RWPE2 (cell line): ENCODE measurements at regions not wholly inside any gene's neighbourhood (a gene's known extent, or its start where the extent isn't known, plus 50 kb on each side); places are given as distances from the start of the nearest gene placed in this dataset.

Source experiments
- ATAC-seq: fragments of 200-7000 bp; cut with Tn5 transposase; 3 replicates; pipeline ENCODE4 v1.9.1; 2021; ENCODE audit warnings: low read depth
- DNase-seq: peaks from one replicate; pipeline ENCODE4 v3.0.0-alpha.2; 2020; ENCODE audit warnings: low spot score
- H3K27ac ChIP-seq: fragments of 450-650 bp; 2 replicates; pipeline ENCODE4 v1.5.1; 2017; ENCODE audit warnings: mild to moderate bottlenecking; ENCODE audit not compliant: poor library complexity, severe bottlenecking
- H3K27me3 ChIP-seq: fragments of 250-450 bp; sonication (Bioruptor Pico); 2 replicates; pipeline ENCODE4 v1.5.1; 2021; ENCODE audit warnings: mild to moderate bottlenecking, moderate library complexity; ENCODE audit not compliant: insufficient read depth, poor library complexity, severe bottlenecking
- H3K36me3 ChIP-seq: fragments of 250-450 bp; sonication (Bioruptor Pico); 2 replicates; pipeline ENCODE4 v1.5.1; 2020; ENCODE audit warnings: low read depth, mild to moderate bottlenecking, moderate library complexity
- H3K4me1 ChIP-seq: fragments of 250-450 bp; sonication (Bioruptor Pico); 2 replicates; pipeline ENCODE4 v1.5.1; 2021; ENCODE audit warnings: mild to moderate bottlenecking, moderate library complexity; ENCODE audit not compliant: insufficient read depth, poor library complexity, severe bottlenecking
- H3K4me3 ChIP-seq: fragments of 250-450 bp; sonication (Bioruptor Pico); 2 replicates; pipeline ENCODE4 v1.5.1; 2021; ENCODE audit warnings: mild to moderate bottlenecking, moderate library complexity; ENCODE audit not compliant: severe bottlenecking
- H3K9me3 ChIP-seq: fragments of 250-450 bp; sonication (Bioruptor Pico); 2 replicates; pipeline ENCODE4 v1.5.1; 2021; ENCODE audit warnings: mild to moderate bottlenecking, moderate library complexity; ENCODE audit not compliant: severe bottlenecking
- TF ChIP-seq, protein P1 (sequence below): fragments of 450-650 bp; IDR thresholded peaks from one replicate; pipeline ENCODE4 v1.5.1; 2017; ENCODE audit warnings: mild to moderate bottlenecking, moderate library complexity; ENCODE audit not compliant: poor library complexity, severe bottlenecking

DNA sequence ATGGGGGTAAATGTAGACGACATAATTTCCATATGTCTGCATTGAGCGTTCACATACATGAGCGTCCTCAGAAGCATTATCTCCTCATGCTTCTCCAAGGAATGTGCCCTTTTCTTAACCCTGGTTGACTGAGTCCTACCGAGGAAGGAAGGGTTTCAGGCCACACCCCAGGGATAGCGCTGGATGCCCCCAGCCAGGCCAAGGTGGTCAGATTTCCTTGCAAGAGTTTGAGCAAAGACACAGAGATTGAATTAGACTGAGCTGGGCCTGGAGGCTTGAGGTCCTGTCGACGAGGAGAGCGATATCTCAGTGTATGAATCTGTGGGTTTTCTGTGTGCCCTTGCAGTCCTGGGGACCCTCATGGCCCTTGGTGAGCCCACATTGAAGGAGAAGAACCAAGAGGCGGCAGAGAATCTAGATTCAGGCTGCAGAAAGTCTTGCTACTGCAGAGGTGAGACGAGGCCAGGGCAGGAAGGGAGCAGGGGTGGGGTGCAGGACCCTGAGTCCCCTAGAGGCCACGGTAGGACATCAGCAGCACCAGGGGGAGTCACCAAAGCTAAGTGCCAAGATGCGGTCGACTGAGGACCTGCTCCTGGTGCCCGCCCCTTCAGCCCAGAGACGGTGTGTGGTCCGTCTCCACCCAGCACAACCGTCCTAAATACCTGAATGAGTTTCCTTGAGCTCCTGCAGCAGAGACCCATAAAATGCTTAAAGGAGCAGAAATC lies 94.7 kb upstream of the DIO3 start:
- DNase-seq (peak; percentile 46), ATAC-seq (no peak)
- no peaks in the 10 kb centered on the region for H3K4me1 ChIP-seq
- no peaks in the 10 kb centered on the region for H3K9me3 ChIP-seq
- TF ChIP-seq, protein P1, sequence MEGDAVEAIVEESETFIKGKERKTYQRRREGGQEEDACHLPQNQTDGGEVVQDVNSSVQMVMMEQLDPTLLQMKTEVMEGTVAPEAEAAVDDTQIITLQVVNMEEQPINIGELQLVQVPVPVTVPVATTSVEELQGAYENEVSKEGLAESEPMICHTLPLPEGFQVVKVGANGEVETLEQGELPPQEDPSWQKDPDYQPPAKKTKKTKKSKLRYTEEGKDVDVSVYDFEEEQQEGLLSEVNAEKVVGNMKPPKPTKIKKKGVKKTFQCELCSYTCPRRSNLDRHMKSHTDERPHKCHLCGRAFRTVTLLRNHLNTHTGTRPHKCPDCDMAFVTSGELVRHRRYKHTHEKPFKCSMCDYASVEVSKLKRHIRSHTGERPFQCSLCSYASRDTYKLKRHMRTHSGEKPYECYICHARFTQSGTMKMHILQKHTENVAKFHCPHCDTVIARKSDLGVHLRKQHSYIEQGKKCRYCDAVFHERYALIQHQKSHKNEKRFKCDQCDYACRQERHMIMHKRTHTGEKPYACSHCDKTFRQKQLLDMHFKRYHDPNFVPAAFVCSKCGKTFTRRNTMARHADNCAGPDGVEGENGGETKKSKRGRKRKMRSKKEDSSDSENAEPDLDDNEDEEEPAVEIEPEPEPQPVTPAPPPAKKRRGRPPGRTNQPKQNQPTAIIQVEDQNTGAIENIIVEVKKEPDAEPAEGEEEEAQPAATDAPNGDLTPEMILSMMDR = no peak
- no peaks in the 10 kb centered on the region for H3K36me3 ChIP-seq
- no peaks in the 10 kb centered on the region for H3K27me3 ChIP-seq
- no peak overlapping the region for H3K4me3 ChIP-seq
- no peak overlapping the region for H3K27ac ChIP-seq

DNA sequence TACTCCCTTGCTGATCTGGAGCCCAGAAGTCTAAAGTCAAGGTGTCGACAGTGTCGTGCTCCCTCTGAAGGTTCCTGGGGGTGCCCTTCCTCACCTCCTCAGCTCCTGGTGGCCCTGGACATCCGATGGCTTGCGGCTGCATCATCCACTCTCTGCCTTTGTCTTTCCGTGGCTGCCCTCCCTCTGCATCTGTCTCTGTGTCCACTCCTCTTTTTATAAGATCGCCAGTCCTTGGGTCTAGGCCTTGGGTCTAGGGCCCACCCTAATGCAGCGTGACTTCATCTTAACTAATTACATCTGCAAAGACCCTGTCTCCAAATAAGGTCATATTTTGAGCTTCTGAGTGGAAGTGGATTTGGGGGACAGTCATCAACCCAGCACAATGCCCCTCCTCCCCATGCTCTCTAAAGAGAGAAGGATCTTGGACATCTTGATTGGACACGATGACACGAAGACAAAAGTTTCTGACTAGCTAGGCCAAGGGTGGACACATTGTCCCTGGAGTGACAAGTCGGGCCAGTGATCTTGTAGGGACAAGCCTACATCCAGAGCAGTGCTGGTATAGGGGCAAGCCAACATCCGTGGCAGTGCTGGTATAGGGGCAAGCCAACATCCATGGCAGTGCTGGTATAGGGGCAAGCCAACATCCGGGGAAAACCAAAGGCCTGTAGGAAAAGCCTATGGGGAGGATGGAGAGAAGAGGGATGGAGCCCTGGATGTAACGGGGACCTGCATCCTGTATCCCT lies 93.9 kb upstream of the DIO3 start:
- Histone ChIP-seq H3K4me1 (no peaks in the 10 kb centered on the region), H3K36me3 (no peaks in the 10 kb centered on the region), H3K4me3 (no peak overlapping the region), H3K27me3 (no peaks in the 10 kb centered on the region), H3K9me3 (no peaks in the 10 kb centered on the region), H3K27ac (no peak overlapping the region)
- DNase-seq (peak; percentile 56), ATAC-seq (no peak)
- TF ChIP-seq, protein P1 = no peak

DNA sequence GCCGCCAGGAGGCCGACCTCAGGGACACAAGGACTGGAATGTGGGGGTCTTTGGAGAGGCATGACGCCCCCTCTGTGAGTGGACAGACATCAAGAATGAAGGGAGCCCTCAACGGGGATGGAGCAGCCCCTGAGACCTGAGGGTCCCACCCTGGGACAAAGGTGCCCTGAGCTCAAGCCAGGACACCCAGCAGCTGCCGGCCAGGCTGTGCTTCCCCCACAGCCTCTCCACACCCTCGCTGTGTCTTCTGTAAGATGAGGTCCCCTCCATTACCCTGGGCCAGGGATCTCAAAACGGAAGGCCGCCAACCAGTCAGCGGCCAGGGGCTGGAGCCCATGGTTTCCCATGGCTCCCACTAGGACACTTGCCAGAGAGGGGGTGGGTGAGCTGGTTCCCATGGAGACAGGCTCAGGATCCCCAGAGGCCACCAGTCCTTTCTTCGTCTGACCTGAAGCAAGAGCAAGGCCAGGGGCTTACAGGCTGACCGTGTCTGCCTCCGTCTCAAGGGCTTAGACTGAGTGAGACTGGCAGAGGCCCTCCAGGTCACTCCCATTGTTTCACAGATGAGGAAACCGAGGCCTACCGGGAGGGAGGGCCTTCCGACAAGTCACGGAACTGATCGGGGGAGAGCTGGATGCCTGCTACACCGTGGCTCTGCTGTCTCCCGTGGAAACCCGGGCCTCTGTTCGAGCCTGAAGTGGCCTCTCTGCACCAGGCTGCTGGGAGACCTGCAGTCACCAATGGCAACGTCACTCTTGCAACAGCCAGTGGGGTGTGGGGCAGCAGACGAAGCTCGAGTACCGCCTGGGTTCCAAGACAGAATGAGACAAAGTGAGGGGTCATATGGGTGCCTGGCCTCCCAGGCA lies 91.7 kb upstream of the DIO3 start:
- DNase-seq (peak; percentile 54), ATAC-seq (no peak)
- no peaks in the 10 kb centered on the region for H3K9me3 ChIP-seq
- no peaks in the 10 kb centered on the region for H3K36me3 ChIP-seq
- no peak overlapping the region for H3K27ac ChIP-seq
- no peaks in the 10 kb centered on the region for H3K4me1 ChIP-seq
- TF ChIP-seq, protein P1 = no peak
- no peak overlapping the region for H3K4me3 ChIP-seq
- H3K27me3 ChIP-seq = no peaks in the 10 kb centered on the region

DNA sequence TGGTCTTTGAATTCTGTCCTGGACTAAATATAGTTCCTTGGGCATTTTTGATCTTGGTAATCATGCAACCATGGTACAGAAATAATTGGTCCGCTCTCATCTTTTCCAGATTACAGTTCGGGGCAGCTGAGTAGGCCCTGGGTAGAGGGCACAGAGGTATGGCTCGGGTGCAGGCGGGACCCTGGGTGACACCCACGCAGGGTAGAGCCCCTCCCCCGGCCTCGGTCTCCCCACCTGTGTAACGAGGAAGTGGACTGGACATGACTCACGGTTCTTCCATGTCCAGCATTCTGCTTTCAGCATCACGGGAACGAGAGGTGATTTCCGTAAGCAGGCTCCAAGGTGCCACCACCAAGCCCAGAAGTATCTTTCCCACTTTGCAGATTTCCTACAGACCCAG lies 91.0 kb upstream of the DIO3 start:
- H3K4me3 ChIP-seq = no peak overlapping the region
- no peak overlapping the region for H3K27ac ChIP-seq
- H3K9me3 ChIP-seq = no peaks in the 10 kb centered on the region
- TF ChIP-seq, protein P1 = no peak
- H3K27me3 ChIP-seq = no peaks in the 10 kb centered on the region
- no peaks in the 10 kb centered on the region for H3K36me3 ChIP-seq
- H3K4me1 ChIP-seq = peaks cover 1% of the 10 kb centered on the region
- ATAC-seq (no peak), DNase-seq (peak; percentile 64)
